KBM-7 (cell line): ENCODE measurements at regions not wholly inside any gene's neighbourhood (a gene's known extent, or its start where the extent isn't known, plus 50 kb on each side); places are given as distances from the start of the nearest gene placed in this dataset.

Experiments
- DNase-seq: peaks from one replicate; pipeline ENCODE4 v3.0.0-alpha.2; 2015
- in situ Hi-C: fragments of 300-500 bp; cut with MboI; formaldehyde crosslinking; loops from 2 replicates; pipeline ENCODE4 v1.14.3; 2020; ENCODE audit warnings: low sequenced_read_pairs, low pct_unique_long_range_greater_than_20kb, mixed read lengths

DNA sequence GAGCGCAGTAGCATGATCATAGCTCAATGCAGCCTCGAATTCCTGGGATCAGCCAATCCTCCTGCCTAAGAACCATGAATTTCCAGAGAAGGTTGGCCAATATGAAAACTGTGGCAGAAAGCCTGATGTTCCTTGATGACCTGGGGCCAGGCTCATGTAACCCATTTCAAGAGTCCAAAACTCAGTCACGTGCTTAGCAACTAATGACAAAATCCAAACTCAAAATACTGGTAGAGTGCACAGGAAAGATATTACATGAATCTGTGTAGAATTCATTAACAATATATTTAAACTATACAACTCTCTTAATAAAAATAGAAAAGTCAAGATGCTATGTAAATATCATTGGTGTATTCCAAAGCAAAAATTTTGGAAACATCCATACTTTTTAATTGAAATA, 265.7 kb upstream of the NDST3 start:
- DNase-seq: no peak
- in situ Hi-C loops: no loop called here

DNA sequence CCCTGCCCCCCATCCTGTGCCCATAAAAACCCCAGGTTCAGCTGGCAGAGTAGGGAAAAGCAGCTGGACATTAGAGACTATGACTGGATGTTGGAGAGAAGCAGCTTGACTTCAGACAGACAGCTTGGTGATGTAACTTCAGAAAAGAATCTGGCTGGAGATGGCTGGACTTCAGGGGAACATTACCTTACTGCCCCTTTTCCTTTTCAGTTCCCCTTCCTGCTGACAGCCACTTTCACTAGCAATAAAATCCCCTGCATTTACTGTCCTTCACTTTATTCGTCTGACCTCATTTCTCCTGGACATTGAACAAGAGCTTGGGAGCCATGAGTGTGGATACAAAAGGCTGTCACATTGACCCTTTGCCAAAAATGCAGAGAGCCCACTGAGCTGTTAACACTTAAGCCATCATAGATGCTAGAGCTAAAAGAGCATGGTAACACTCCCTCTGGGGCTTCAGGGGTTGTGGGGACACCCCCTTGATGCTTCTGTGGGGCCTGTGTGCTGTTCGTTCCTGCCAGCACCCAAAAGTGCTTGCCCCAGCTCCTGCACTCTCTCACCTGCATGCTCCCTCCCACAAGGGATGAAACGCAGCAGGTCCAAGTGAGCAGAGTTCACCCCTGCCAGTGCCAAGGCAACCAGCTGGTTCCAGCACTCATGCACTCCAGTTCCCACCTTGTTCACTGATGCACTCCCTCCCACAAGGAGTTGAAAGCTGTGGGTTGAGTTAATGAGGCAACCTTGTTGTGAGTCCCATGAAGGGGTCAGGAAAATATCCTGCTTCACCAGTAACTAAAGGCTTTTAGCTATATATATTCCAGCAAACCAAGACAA, 263.8 kb upstream of the NDST3 start:
- in situ Hi-C loops: no loop called here
- no peak for DNase-seq

GRCh38 chr4:117771647-117772337, 262.5 kb upstream of the NDST3 start:
- in situ Hi-C loops: no loop called here
- peak; percentile 15 for DNase-seq

DNA sequence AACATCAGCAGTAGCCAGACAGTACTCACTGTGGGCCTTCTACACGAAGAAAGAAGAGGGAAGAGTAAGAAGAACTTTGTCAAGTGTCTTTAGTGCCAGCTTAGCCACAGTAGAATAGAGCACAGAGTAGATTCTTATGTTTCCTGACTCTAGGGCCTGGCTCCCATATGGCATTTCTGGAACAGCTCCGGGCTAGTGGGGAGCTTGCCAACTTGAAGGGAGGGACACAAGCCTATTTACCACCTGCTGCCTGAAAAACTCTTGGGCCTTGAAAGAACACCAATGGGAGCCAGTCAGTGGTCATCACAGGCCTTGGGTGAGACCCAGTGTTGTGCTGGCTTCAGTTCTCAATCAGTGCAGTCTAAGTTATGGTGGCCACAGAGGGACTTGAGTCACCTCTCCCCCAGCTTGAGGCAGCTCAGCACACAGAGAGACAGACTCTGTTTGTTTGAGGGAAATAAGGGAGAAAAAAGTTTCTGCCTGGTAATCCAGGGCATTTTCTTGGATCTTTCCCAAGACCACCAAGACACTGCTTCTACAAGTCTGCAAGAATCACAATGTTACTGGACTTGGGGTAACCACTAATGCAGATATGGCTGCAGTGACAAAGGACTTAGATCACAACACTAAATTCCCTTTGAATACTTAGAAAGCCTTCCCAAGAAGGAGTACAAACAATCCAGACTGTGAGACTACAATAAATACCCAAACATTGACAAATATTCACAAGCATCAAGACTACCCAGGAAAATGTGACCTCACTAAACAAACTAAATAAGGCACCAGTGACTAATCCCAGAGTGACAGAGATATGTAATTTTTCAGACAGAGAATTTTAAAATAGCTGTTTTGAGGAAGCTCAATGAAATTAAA, 261.0 kb upstream of the NDST3 start:
- DNase-seq: no peak
- in situ Hi-C loops: no loop called here

GRCh38 chr4:117777721-117778120, 256.6 kb upstream of the NDST3 start:
- DNase-seq: no peak
- in situ Hi-C loops: no loop called here

DNA sequence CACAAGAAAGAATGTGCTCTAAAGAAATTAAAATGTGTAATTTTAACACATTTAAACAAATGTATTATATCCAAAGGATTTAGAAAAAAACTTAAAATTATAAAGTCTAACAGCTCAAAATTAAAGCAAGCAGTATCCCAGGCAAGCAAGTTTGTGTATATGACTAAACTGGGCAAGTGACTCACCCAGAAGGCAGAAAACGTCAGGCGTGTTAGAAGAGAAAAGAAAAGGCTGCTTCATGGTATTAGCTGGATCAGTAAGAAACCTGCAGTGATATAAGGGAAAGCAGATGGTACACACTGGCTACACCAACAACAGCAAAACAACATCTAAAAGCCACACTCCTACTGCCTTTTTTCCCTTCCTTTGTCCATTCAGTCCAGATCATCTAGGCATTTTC, 250.6 kb upstream of the NDST3 start:
- DNase-seq: no peak
- in situ Hi-C loops: no loop called here

- DNase-seq: no peak
- in situ Hi-C loops: no loop called here
Measured at GRCh38 chr4:117784266-117784665, 250.0 kb upstream of the NDST3 start.

- in situ Hi-C loops: no loop called here
- DNase-seq: no peak
Measured at GRCh38 chr4:117786566-117786965, 247.7 kb upstream of the NDST3 start.

DNA sequence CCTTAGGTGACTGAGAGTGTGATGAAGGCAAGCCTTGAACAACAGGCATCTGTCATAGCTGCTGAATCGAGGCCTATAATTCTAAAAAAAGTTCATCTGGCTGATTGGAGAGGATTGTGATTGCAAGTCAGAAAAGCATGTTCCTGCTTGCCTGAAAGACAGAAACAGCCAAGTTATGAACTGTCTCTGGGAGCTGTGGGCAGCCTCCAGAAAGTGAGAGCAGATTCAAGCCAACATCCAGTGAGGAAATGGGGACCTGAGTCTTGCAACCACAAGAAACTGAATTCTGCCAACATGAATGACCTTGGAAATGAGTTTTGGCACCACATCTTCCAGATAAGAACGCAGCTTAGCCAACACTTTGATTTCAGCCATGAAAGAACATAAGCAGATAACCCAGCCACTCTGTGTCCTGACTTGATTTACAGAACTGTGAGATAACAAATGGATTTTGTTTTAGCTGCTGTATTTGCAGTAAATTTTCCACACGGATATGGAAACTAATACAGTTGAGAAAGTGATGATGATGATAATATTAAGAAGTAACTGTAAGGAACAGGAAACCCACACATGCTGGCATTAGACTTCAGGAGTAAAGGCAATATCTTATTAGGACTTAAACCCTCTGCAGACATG, 240.3 kb upstream of the NDST3 start:
- in situ Hi-C loops: no loop called here
- no peak for DNase-seq

- DNase-seq: no peak
- in situ Hi-C loops: no loop called here
Measured at GRCh38 chr4:117796677-117797076, 237.6 kb upstream of the NDST3 start.

DNA sequence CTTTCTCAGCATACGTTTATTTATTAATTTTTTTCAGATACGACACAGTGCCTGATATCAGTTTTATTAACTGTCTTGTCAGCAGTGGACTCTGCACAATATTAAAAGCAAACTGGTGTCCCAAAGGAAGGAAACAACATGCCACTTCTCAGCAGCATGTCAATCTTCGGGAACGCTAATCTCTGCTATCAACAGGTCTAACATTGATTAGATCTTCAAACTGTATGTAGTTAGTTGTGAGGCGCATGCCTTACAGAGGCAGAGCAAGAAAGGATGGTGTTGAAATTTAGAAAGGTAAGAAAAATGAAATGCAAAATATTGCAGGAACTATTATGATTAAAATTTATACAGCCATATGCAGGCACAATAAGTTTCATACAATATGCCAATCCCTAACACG, 233.7 kb upstream of the NDST3 start:
- in situ Hi-C loops: no loop called here
- DNase-seq: no peak

GRCh38 chr4:117801756-117802155, 232.5 kb upstream of the NDST3 start:
- in situ Hi-C loops: no loop called here
- DNase-seq: no peak

- DNase-seq: no peak
- in situ Hi-C loops: no loop called here
Measured at GRCh38 chr4:117811731-117812130, 222.6 kb upstream of the NDST3 start.

DNA sequence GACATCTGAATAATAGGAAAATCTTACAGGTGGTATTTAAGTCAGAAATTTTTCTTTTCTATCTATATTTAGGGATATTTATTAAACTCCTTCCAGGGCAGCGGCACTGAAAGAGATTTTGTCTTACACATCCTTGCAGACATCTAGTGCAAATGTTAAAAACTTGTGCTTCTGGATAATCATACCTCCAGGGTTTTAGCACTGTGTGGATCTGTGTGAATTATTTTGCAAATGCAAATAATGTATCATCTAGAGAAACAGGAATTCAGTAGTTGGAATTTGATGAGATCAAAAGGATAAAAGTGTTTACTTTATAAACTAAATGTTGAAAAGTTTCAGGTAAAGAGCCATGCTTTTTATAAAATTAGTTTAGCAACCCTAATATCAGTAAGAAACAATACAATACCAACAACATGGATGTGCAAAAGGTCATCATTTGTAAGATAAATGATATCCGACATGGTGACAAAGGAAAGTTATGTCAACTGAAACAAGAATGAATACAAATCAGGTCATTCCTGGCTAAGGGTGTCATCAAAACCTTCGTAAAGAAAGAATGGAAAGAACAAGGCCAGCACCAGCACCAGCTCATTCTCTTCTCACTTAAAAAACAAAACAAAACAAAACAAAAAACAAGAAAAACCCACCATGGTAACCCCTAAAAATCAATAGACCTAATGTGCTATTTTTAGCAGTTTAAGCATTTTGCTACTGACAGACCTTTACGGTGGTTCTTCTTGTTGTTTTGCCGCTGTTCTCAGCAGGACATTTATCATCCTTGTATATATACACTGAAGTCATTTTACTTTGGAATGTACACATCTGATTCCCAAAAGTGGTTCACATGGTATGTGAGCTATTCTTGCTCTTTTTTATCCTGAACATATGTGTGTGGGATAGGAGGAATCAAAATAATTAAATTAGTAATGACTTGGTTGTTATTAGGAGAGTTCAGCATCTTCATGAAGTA, 219.7 kb upstream of the NDST3 start:
- in situ Hi-C loops: no loop called here
- DNase-seq: no peak

DNA sequence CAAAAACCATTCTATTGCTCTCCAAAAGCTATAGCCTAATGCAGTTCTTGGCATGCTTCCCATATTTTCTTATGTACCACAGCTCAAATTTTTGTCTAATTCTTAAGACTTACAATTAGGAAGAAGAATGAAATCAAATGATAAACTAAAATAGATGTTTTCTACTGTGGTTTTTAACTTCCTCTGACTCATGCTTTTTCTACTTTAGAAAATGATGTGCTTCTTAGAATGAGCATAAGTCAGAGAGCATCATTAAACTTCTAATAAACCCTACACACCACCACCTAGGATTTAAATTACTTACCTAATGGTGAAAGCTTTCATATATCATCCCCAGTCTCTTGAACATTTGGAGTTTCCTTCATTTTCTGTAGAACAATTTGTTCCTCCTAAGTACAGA, 217.0 kb upstream of the NDST3 start:
- in situ Hi-C loops: no loop called here
- DNase-seq: no peak

DNA sequence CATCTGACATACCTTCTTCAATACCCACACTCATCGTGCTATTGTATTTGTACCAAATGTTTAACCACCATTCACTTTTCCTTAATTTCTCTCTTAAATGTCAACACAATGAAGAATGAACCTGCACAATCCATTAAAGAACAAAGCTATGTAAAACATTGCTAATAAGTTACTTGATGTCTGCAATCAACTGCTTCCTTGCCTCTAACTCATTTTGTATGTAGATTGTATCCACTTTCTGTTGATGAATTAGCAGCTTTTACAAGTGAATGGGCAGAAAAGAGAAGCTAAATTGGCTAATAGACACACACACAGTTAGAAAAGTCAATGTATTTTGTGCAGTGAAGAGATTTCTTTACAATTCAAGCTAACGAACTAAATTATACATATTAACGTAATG, 212.5 kb upstream of the NDST3 start:
- in situ Hi-C loops: no loop called here
- DNase-seq: no peak

DNA sequence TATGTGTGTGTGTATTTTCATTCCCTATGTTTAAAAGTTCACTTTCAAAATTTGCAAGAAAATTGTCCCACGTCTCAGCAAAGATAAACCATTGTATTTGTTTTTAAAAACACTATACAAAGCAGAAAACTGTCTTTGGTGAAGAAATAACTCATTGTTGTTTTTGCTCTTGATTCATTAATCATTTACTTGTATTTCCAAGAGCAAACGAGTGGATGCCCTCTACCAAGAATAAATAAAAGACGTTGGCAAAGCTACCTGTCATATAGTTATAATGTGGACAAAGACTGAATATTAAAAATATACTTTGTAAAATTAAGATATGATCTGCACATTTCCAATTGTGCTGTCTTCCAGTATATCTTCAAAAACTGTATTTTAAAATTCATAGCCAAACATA, 210.9 kb upstream of the NDST3 start:
- in situ Hi-C loops: no loop called here
- no peak for DNase-seq

DNA sequence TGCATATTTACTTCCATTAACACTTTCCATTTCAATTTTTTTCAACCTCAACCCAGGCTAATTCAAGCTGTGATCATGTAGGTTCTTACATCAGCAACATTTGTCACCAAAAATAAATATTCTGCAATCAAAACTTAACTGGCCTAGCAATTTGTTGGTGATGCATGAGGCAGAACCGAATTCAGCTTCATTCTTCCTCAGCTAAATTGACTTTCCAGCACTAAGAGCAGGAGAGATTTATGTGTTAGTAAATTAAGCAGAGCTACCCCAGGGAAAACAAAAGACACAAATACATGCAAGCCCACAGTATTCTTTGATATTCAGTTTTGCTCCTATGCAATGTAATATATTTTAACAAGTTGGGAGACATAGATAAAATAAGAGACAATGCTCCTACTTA, 208.7 kb upstream of the NDST3 start:
- no peak for DNase-seq
- in situ Hi-C loops: no loop called here
